B cell (primary cell): ENCODE measurements at regions not wholly inside any gene's neighbourhood (a gene's known extent, or its start where the extent isn't known, plus 50 kb on each side); places are given as distances from the start of the nearest gene placed in this dataset.

Source experiments
- ATAC-seq: fragments of 200-7000 bp; cut with Tn5 transposase; one replicate; pipeline ENCODE4 v1.10.0; 2021; ENCODE audit warnings: low read depth, mild to moderate bottlenecking, moderate number of reproducible peaks, moderate library complexity
- CTCF ChIA-PET: fragments of 350-600 bp; sonication (Branson Sonifier 250); formaldehyde crosslinking; loops from one replicate; lab custom pipeline; 2021; ENCODE audit warnings: antibody characterized with exemption, inconsistent platforms; lab: Charles Lee
- POLR2A ChIA-PET: fragments of 350-600 bp; sonication (Branson Sonifier 250); formaldehyde crosslinking; loops from one replicate; lab custom pipeline; 2021; ENCODE audit warnings: antibody characterized with exemption; lab: Charles Lee
- DNase-seq: peaks from one replicate; pipeline ENCODE4 v3.0.0; 2013
- H2AFZ ChIP-seq: 2 replicates; pipeline ENCODE4 v1.6.1; 2012; ENCODE audit warnings: mild to moderate bottlenecking, low read depth, low read length; ENCODE audit not compliant: insufficient read depth, poor library complexity, severe bottlenecking
- H3K27ac ChIP-seq, 2 donors: 1 replicate in 1 of 2; 2 replicates in 1 of 2; pipeline ENCODE4 v1.5.1; 2012 to 2013; ENCODE audit warnings: low read length in 2 of 2, mild to moderate bottlenecking in 2 of 2, moderate library complexity in 1 of 2
- H3K27me3 ChIP-seq, 4 experiments: fragments of 200-600 bp in 1 of 4; sonication (generic) in 1 of 4; replicated peaks in 1 of 4; 1 replicate in 2 of 4; 2 replicates in 2 of 4; pipeline versions ENCODE4 v1.6.1 to v1.7.0; 2013 to 2016; ENCODE audit warnings: low read length in 3 of 4, mild to moderate bottlenecking in 2 of 4, mixed read lengths in 1 of 4, moderate library complexity in 1 of 4; ENCODE audit not compliant: insufficient read depth in 4 of 4, control insufficient read depth in 3 of 4; ENCODE audit errors: control extremely low read depth in 1 of 4
- H3K36me3 ChIP-seq, 2 experiments: replicated peaks in 1 of 2; 1 replicate in 1 of 2; 2 replicates in 1 of 2; pipeline versions ENCODE4 v1.6.1 to v1.7.1; 2013; ENCODE audit warnings: low read length in 1 of 2; ENCODE audit not compliant: insufficient read depth in 2 of 2, control insufficient read depth in 1 of 2; ENCODE audit errors: control extremely low read depth in 1 of 2, extremely low read depth in 1 of 2
- H3K4me1 ChIP-seq, 2 donors: fragments of 200-600 bp in 1 of 2; sonication (generic) in 1 of 2; 1 replicate in 1 of 2; 2 replicates in 1 of 2; pipeline versions ENCODE4 v1.5.1 to v1.6.1; 2013 to 2017; ENCODE audit warnings: low read length in 2 of 2; ENCODE audit not compliant: control insufficient read depth in 2 of 2, insufficient read depth in 2 of 2
- H3K4me2 ChIP-seq: replicated peaks from 2 replicates; pipeline ENCODE3; 2012; ENCODE audit warnings: mild to moderate bottlenecking, low read depth, low read length; ENCODE audit not compliant: poor library complexity, severe bottlenecking
- H3K4me3 ChIP-seq, 5 experiments: fragments of 200-600 bp in 1 of 5; sonication (generic) in 1 of 5; 1 replicate in 3 of 5; 2 replicates in 2 of 5; pipeline versions ENCODE4 v1.5.1 to v1.7.0; 2011 to 2016; ENCODE audit warnings: low read length in 4 of 5, mild to moderate bottlenecking in 4 of 5, low read depth in 2 of 5, control low read depth in 1 of 5, moderate library complexity in 1 of 5; ENCODE audit not compliant: insufficient read depth in 1 of 5; ENCODE audit errors: control extremely low read depth in 1 of 5, extremely low read depth in 1 of 5
- H3K79me2 ChIP-seq: fragments of 200-600 bp; sonication (generic); one replicate; pipeline ENCODE4 v1.6.0; 2016; ENCODE audit warnings: low read length; ENCODE audit not compliant: control insufficient read depth, insufficient read depth
- H3K9ac ChIP-seq: fragments of 200-600 bp; sonication (generic); 2 replicates; pipeline ENCODE4 v1.6.1; 2017; ENCODE audit warnings: mild to moderate bottlenecking, low read length, moderate library complexity
- H3K9me3 ChIP-seq, 3 donors: one replicate each; pipeline versions ENCODE4 v1.6.1 to v1.7.1; 2013; ENCODE audit warnings: low read length in 2 of 3; ENCODE audit not compliant: control insufficient read depth in 2 of 3, insufficient read depth in 1 of 3; ENCODE audit errors: control extremely low read depth in 1 of 3
- H4K20me1 ChIP-seq: 2 replicates; pipeline ENCODE4 v1.6.0; 2012; ENCODE audit warnings: mild to moderate bottlenecking, low read length; ENCODE audit not compliant: insufficient read depth, control insufficient read depth, poor library complexity, severe bottlenecking
- H3K27ac Mint-ChIP-seq: one replicate; pipeline ENCODE4 v1.8.0; 2021; ENCODE audit warnings: mixed read lengths
- H3K27me3 Mint-ChIP-seq: one replicate; pipeline ENCODE4 v1.8.0; 2021; ENCODE audit warnings: mixed read lengths
- H3K4me1 Mint-ChIP-seq: one replicate; pipeline ENCODE4 v1.8.0; 2021; ENCODE audit warnings: mixed read lengths
- H3K4me3 Mint-ChIP-seq: one replicate; pipeline ENCODE4 v1.8.0; 2021; ENCODE audit warnings: mixed read lengths
- H3K9me3 Mint-ChIP-seq: one replicate; pipeline ENCODE4 v1.8.0; 2022; ENCODE audit warnings: mixed read lengths; ENCODE audit not compliant: insufficient read depth
- EZH2 ChIP-seq: IDR thresholded peaks from 2 replicates; pipeline ENCODE4 v1.6.1; 2012; ENCODE audit warnings: borderline replicate concordance, low read depth, mild to moderate bottlenecking, moderate library complexity, low read length; ENCODE audit not compliant: insufficient read depth, poor library complexity, severe bottlenecking
- WGBS: methylation state at CpG from one replicate; pipeline ENCODE4 v1.1.5; 2013; ENCODE audit warnings: missing lambda C conversion rate; ENCODE audit not compliant: insufficient coverage; 5-methylcytosine and 5-hydroxymethylcytosine counted together
- intact Hi-C: fragments of 100-400 bp; cut with micrococcal nuclease; formaldehyde crosslinking; loops from one replicate; pipeline ENCODE4 v1.10.0; 2022
- TF ChIP-seq, protein P1 (sequence below): fragments of 200-600 bp; IDR thresholded peaks from one replicate; pipeline ENCODE4 v1.8.0; 2022; ENCODE audit warnings: antibody characterized with exemption, mild to moderate bottlenecking

- no peaks in the 10 kb centered on the region for H3K79me2 ChIP-seq
- no peak overlapping the region for H3K4me3 ChIP-seq
- no peaks in the 10 kb centered on the region for H3K27me3 ChIP-seq
- H3K4me1 ChIP-seq, result no peaks in the 10 kb centered on the region
- H3K9me3 ChIP-seq, result peaks cover 0 to 5% (median 0%) of the 10 kb centered on the region in 3 donors
- Mint-ChIP-seq H3K4me1 (peaks cover 5% of the 10 kb centered on the region), H3K9me3 (no peaks in the 10 kb centered on the region), H3K27me3 (peaks cover 3% of the 10 kb centered on the region), H3K4me3 (no peak overlapping the region), H3K27ac (no peak overlapping the region)
- ChIA-PET POLR2A (no interaction called here), CTCF (no interaction called here)
- no peaks in the 10 kb centered on the region for H3K36me3 ChIP-seq
- H3K27ac ChIP-seq, result no peak overlapping the region
- H2AFZ ChIP-seq, result no peak overlapping the region
- H4K20me1 ChIP-seq, result no peaks in the 10 kb centered on the region
- ATAC-seq (no peak), DNase-seq (no peak)
- no peak overlapping the region for H3K4me2 ChIP-seq
- TF ChIP-seq EZH2, result no peak
- TF ChIP-seq, protein P1, sequence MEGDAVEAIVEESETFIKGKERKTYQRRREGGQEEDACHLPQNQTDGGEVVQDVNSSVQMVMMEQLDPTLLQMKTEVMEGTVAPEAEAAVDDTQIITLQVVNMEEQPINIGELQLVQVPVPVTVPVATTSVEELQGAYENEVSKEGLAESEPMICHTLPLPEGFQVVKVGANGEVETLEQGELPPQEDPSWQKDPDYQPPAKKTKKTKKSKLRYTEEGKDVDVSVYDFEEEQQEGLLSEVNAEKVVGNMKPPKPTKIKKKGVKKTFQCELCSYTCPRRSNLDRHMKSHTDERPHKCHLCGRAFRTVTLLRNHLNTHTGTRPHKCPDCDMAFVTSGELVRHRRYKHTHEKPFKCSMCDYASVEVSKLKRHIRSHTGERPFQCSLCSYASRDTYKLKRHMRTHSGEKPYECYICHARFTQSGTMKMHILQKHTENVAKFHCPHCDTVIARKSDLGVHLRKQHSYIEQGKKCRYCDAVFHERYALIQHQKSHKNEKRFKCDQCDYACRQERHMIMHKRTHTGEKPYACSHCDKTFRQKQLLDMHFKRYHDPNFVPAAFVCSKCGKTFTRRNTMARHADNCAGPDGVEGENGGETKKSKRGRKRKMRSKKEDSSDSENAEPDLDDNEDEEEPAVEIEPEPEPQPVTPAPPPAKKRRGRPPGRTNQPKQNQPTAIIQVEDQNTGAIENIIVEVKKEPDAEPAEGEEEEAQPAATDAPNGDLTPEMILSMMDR, result no peak
- H3K9ac ChIP-seq, result no peak overlapping the region
- intact Hi-C loops, result no loop called here
- no CpG with 5 or more reads among the region's 2 CpGs for WGBS
Observed at GRCh38 chr7:94760446-94761100, 104.6 kb upstream of the SGCE start.

- no peaks in the 10 kb centered on the region for H3K36me3 ChIP-seq
- H2AFZ ChIP-seq, result no peak overlapping the region
- intact Hi-C loops, result no loop called here
- Mint-ChIP-seq H3K9me3 (no peaks in the 10 kb centered on the region), H3K27me3 (peaks cover 3% of the 10 kb centered on the region), H3K4me1 (peaks cover 5% of the 10 kb centered on the region), H3K27ac (no peak overlapping the region), H3K4me3 (no peak overlapping the region)
- H3K4me1 ChIP-seq, result no peaks in the 10 kb centered on the region
- H3K9ac ChIP-seq, result no peak overlapping the region
- TF ChIP-seq, protein P1, result no peak
- no peak for TF ChIP-seq EZH2
- CTCF ChIA-PET, result no interaction called here
- no peak overlapping the region for H3K4me3 ChIP-seq
- H3K9me3 ChIP-seq, result peaks cover 0 to 5% (median 0%) of the 10 kb centered on the region in 3 donors
- no peaks in the 10 kb centered on the region for H3K79me2 ChIP-seq
- DNase-seq (no peak), ATAC-seq (no peak)
- no peak overlapping the region for H3K27ac ChIP-seq
- POLR2A ChIA-PET, result no interaction called here
- H4K20me1 ChIP-seq, result no peaks in the 10 kb centered on the region
- no peaks in the 10 kb centered on the region for H3K27me3 ChIP-seq
- H3K4me2 ChIP-seq, result no peak overlapping the region
Observed at GRCh38 chr7:94761451-94761850, 105.5 kb upstream of the SGCE start.
